Stimulated activated naive CD8-positive, alpha-beta T cell treated with anti-CD3 and anti-CD28 coated beads, Interleukin-15, Interleukin-2, amounts not matched to agents 100 U/mL and 50 U/mL, for 24 hours (primary cell): ENCODE measurements at regions not wholly inside any gene's neighbourhood (a gene's known extent, or its start where the extent isn't known, plus 50 kb on each side); places are given as distances from the start of the nearest gene placed in this dataset.

ENCODE experiments used
- ATAC-seq: fragments of 150-1000 bp; cut with Tn5 transposase; one replicate; pipeline ENCODE4 v1.10.0; 2021
- DNase-seq: peaks from one replicate; pipeline ENCODE4 v3.0.0; 2021

GRCh38 chr3:6182909-6183308 lies 678.0 kb upstream of the GRM7 start:
- no peak for ATAC-seq
- DNase-seq: no peak

DNA sequence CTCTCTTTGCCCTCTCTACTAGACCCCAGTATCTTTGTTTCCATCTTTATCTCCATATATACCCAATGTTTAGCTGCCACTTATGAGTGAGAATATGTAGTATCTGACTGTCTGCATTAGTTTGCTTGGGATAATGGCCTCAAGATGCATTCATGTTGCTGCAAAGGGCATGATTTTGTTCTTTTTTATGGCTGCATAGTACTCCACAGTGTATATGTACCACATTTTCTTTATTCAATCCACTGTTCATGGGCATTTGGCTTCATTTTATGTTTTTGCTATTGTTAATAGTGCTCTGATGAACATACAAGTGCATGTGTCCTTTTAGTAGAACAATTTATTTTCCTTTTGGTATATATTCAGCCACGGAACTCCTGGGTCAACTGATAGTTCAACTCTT lies 671.5 kb upstream of the GRM7 start:
- DNase-seq (no peak), ATAC-seq (no peak)

- DNase-seq: no peak
These were observed 656.0 kb upstream of the GRM7 start for GRCh38 chr3:6204891-6205290.

GRCh38 chr3:6216135-6217026 lies 644.5 kb upstream of the GRM7 start:
- ATAC-seq (no peak), DNase-seq (no peak)

More at GRCh38 chr3:6204891-6205290, 656.0 kb upstream of the GRM7 start:
- no peak for ATAC-seq

- DNase-seq (no peak), ATAC-seq (no peak)
These were observed 640.5 kb upstream of the GRM7 start for GRCh38 chr3:6220447-6220846.

DNA sequence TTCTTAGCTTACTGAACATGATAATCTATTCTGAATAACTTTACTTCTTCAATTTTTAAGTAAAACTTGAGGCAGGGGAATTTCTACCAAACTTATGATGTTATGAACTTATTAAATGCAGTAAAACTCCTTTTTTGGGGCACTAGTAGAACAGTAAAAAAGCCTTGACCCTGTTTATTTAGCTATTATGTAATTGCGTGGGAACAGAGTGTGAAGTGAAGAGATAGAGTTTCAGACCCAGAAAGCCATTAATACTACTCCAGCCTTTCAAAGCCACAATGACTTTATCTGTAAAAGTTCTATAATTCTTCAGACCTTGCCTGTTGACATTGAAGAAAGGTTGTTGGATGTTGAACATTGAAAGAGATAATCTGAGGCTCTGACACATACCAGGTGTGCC lies 638.8 kb upstream of the GRM7 start:
- DNase-seq (no peak), ATAC-seq (no peak)

DNA sequence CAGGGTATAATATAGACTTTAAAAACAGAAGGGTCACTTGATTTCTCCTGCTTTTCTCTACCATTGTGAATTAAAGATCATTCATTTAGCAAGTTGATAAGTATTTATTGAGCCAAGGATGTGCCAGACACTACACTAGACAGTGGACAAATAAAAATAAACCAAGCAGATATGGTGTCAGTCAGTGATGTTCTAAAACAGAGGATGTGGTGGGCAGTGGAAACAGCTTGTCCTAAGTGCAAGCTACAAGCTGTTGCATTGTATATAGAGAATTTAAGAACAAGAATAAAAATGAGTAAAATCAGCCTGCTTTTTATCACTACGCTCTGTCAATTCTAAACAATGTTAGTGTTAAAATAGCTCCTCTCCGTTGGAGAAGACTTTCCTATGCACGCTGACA lies 637.3 kb upstream of the GRM7 start:
- DNase-seq (no peak), ATAC-seq (no peak)

DNA sequence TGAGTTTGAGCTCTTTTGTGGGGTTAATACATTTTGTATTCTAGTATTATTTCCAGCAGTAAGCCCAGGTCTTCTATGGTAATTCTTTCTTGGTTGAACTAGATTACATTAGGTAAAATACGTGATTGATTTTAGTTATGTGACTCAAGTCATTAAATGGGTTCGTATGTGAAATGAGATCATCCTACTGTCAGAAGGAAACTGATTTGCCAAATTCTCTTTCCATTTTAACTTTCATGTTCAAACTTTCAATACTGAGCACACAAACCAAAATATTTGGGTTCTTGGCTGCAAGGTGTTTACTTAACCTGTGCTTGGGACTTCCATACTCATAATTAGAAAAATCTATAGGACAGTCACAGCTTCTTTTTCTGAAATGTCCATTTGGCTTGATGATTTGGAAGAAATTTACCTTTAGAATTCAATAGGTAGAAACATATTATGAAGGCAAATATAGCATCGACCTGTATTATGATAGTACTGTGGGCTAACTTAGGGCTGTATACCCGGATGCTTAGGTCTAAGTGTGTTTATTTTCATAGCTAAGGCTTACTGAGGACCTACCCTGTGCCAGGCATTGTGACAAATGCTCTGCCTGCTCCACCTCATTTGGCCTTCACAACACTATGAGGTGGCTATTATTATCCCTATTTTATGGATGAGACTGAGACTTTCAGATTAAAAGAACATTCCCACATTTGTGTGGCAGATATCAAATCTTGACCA lies 631.8 kb upstream of the GRM7 start:
- ATAC-seq: no peak
- DNase-seq: no peak

DNA sequence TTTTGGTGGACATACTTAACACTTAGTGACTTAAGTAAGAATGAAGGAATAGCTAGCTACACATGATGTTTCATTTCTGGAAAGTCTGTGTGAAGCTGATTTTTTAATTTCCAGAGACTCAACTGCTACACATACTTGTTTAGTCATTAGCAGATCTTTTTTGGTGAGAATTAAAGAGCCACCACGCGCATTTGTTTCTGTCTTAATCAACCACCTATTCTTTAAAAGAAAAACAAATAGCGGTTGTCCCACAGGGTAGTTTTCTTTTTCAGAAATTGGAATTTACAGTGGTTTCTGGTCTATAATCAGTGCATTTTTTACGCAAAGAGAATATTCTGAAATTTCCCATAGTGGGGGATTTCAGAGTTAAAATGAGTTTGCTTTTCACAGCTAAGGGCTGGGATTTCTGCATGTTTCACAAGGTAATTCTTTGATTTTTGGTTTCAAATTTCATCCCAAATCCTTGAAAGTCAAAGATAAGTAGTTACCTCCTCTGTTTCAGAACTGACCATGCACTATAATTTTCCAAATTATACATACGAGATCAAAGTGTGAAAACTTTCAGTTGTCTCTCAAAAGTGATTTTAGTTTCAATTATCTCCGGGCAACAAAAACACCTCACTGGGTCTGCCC lies 631.0 kb upstream of the GRM7 start:
- no peak for DNase-seq
- no peak for ATAC-seq

DNA sequence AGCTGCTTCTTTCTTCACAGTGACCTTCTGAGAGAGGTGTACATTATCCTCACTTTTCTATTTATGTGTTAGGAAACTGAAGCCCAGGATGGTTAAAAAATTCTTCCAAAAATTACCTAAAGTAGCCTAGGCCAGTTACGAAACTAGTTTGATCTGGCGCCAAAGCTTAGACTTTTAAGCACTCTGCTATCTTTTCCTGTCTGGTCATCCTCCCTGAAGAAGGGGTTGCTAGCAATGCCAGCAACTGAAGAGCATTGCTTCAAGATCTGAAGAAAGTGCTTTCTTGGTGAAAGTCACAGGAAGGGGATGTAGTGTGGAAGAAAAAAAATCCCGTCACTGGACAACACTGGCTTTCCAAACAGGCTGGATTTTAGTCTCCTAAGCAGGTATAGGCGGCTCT lies 618.8 kb upstream of the GRM7 start:
- ATAC-seq (no peak), DNase-seq (no peak)

- no peak for ATAC-seq
- DNase-seq: no peak
These were observed 612.4 kb upstream of the GRM7 start for GRCh38 chr3:6248528-6248927.

DNA sequence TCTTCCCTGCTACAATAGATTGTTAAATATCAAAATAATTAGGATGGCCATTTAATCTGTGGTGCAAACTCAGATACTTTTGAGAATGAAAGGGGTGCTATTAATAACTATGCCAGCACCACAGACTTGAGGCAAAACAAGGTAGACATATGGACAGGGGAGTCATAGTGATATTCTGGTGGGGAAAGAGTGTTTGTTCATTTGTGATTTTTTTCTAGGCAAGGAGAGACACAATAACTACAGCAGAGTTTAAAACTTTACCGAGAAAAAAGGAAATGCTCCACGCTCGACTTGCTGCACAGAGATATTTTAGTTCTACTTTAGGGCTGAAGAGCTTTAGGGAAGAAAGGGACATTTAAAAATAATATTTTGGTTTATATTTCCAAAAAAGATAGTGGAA lies 611.2 kb upstream of the GRM7 start:
- DNase-seq (no peak), ATAC-seq (no peak)

- no peak for ATAC-seq
- no peak for DNase-seq
These were observed 610.7 kb upstream of the GRM7 start for GRCh38 chr3:6250167-6250566.

DNA sequence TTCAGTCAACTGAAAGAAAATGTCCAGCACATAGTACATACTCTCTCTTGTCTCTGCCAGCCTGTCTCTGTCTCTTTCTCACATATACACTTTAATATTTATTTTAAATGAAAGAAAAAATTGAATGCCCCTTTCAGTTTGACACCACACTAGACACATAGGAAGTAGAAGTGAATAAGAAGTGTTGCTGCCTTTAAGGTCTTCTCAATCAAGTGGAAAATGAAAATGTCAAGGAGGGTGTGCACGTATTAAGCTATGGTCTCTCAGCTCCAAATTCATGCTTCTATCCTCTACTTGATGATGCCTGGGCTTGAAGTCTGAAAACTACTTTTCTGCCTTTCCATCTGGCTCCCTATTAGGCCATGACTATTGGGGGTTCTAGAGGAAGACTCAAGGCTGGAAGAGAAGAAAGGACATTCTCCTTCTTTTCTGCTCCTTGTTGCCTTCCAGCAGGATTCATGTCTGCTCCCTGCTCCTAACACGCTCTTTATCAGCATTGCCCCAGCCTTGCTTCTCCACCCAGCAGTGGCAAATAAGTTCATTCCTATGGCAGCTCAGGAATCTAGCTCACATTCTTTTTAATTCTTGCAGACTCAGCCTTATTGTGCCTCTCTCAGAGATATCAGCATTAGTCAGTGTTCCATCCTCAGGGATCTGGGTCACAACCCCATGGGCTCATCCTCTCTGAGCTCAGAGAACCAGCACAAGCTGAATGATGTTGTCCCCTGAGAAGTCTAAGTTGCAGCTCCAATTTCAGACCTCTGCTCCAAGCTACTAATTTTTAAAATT lies 609.1 kb upstream of the GRM7 start:
- DNase-seq (no peak), ATAC-seq (no peak)

- ATAC-seq (no peak), DNase-seq (no peak)
These were observed 606.4 kb upstream of the GRM7 start for GRCh38 chr3:6254490-6254889.

DNA sequence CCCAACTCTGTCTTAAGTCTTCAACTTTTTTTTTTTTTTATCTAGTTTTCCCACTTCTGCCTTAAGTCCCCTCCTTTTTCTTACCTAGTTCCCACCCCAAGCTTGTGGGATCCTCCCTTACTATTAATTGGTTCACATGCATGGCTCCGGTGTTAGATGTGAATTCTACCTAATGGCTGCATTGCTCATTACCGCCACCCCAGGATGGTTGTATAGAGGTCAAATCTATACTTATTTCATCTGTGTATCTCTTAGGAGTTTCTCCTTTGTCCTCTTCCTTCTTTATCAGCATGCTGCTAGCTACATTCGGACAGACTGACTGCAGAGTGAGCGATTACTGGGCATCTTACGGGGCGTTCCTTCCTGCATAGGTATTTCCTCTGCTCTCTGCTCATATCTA lies 605.7 kb upstream of the GRM7 start:
- ATAC-seq (no peak), DNase-seq (no peak)

GRCh38 chr3:6260551-6261191 lies 600.2 kb upstream of the GRM7 start:
- DNase-seq (no peak), ATAC-seq (no peak)

DNA sequence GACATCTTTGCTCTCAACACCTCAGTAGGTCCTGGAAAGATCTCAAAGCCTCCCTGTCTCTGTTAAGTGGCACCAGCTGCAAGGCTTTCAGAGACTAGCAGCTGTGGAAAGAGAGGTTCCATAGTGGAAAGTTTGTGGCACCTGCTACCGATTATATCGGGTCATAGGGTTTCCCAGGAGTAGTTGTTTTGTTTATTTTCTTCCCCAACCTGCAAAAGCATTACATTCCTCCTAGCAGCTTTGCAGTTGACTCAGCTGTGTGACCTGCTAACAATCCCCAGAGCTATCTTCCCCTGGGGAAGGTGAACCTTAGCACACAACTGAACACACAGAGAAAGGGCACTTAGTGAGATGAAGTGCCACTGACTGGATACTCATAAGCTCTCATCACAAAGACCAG lies 598.9 kb upstream of the GRM7 start:
- ATAC-seq (no peak), DNase-seq (no peak)

- DNase-seq (no peak), ATAC-seq (no peak)
These were observed 596.9 kb upstream of the GRM7 start for GRCh38 chr3:6264036-6264435.

DNA sequence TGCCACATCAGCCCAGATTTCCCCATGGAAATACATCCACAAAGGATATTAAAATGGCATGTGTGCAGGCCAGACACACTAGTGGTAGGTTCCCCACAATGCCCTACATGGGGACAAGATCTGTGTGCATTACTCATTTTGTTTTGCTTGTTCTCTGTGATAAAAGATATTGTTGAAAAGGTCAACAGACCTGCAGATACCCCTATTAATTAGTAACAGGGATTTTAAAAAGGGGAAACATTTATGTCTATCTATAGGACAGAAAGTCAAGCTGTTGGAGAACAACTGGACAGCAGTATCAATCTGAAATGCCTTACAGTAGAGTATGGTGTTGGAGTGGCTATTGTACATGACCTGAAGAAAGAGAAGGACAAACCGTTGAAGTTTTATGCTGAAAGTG lies 596.0 kb upstream of the GRM7 start:
- DNase-seq (no peak), ATAC-seq (no peak)

GRCh38 chr3:6266135-6266534 lies 594.8 kb upstream of the GRM7 start:
- ATAC-seq: no peak
- DNase-seq: no peak

GRCh38 chr3:6273878-6274277 lies 587.0 kb upstream of the GRM7 start:
- ATAC-seq (no peak), DNase-seq (no peak)
